HG02970 (cell line): ENCODE measurements at regions not wholly inside any gene's neighbourhood (a gene's known extent, or its start where the extent isn't known, plus 50 kb on each side); places are given as distances from the start of the nearest gene placed in this dataset.
"Not testable (repeated sequence)": the region's sequence is repeated elsewhere in the genome, so short reads cannot be mapped to it uniquely, and the experiment has no call there.

Experiments used
- ATAC-seq: cut with Tn5 transposase; IDR thresholded peaks from one replicate; pipeline ENCODE4 v1.9.1; 2021; ENCODE audit warnings: mild to moderate bottlenecking, moderate library complexity, moderate number of reproducible peaks; ENCODE audit not compliant: unreplicated experiment, low FRiP score

GRCh38 chr1:188841111-188841696 is 1636.5 kb downstream of the BRINP3 start:
- ATAC-seq: not testable (repeated sequence)

DNA sequence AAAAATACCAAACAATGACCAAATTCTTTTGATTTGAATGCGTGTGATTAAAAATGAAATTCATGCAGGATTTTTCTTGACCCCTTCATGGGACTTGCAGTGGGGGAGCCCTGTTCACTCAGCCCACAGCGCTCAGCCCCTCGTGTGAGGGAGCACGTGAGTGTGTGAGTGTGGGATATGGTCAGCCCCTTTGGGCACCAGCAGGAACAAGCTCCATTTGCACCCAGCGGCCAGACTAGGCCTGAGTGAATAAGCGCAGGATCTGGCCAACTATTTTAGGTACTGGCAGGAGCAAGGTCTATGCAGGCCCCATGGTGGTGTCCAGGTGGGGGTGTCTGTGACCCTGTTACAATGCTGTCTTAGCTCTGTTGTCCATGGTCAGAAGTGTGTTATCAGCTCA is 1631.2 kb downstream of the BRINP3 start:
- no peak for ATAC-seq

DNA sequence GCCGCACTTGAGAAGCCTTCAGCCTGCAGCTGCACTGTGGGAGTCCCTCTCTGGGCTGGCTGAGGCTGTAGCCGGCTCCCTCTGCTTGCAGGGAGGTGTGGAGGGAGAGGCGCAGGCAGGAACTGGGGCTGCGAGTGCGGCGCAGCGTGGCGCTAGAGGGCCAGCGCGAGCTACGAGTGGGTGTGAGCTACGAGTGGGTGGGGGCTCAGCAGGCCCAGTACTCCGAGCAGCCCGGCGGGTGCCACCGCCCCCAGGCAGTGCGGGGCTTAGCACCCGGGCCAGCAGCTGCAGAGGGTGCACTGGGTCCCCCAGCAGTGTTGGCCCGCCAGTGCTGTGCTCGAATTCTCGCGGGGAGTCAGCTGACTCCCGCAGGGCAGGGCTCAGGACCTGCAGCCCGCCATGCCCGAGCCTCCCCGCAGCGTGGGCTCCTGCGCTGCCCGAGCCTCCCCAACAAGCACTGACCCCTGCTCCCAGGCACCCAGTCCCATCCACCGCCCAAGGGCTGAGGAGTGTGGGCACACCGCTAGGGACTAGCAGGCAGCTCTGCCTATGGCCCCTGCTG is 1620.1 kb downstream of the BRINP3 start:
- ATAC-seq: no peak

DNA sequence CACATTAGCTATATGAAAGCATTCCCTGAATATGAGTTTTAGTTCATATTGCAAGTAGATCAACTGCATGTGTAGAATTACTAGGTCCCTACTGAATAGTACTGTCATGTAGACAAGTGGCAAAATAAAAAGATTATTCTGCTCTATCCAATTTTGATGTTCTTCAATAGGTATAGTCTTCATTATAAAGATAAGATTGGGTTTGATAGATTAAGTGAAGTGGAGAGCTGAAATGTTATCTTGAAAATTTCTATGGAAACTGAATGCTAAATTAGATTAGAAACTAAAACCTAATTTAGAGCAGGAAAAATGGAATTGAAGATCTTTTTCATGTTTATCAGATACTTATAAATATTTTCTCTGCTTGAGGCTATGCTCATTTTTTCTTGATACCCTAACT is 1610.0 kb downstream of the BRINP3 start:
- no peak for ATAC-seq

GRCh38 chr1:188871164-188871563 is 1606.5 kb downstream of the BRINP3 start:
- ATAC-seq: no peak

DNA sequence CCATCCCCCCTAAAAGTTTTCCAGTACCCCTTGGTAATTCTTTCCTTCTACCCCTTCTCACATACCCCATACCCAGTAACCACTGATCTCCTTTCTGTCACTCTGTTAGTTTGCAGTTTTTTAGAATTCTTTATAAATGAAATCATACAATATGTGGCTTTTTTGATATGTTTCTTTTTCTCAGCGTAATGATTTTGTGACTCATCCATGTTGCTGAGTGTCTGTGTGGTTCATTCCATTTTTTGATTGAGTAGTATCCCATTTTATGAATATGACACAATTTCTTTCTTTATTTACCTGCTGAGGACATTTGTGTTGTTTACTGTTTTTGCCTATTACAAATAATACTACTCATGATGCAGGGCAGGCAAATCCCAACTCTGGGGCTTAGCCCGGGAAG is 1605.3 kb downstream of the BRINP3 start:
- ATAC-seq: no peak

- no peak for ATAC-seq
Measured at GRCh38 chr1:188877668-188878067, 1600.0 kb downstream of the BRINP3 start.

- no peak for ATAC-seq
Measured at GRCh38 chr1:188888386-188888785, 1589.3 kb downstream of the BRINP3 start.

- ATAC-seq: no peak
Measured at GRCh38 chr1:188889166-188889565, 1588.5 kb downstream of the BRINP3 start.

DNA sequence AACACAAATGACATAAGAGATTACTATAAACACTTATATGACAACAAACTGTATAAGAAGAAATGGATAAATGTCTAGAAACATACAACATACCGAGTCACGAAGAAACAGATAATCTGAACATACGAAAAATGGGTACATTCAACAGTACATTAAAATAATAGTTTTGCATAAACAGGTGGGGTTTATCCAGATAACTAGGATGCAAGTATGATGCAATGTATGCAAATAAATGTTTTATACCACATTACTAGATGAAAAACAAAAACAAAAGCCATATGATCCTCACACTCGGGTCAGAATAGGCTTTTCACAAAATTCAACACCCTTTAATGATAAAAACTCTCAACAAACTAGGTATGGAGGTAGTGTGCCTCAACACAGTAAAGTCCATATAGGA is 1585.7 kb downstream of the BRINP3 start:
- ATAC-seq: no peak

DNA sequence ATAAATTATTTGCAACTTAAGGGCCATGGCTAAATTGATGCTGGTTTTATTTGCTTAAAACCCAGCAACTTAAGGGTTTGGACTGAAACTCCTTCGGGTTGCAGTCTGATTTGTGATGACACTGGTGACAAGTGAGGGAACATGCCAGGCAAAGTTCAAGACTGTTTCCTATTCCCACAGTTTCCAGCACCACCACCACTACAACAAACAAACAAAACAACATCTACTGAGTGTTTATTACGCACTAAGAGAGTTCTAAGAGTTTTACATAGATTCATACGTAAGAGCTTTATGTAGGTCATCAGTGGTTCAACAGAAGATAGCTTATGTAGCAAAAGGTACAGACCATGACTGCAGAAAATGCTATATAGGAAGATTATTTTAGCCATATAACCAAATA is 1582.1 kb downstream of the BRINP3 start:
- ATAC-seq: no peak

DNA sequence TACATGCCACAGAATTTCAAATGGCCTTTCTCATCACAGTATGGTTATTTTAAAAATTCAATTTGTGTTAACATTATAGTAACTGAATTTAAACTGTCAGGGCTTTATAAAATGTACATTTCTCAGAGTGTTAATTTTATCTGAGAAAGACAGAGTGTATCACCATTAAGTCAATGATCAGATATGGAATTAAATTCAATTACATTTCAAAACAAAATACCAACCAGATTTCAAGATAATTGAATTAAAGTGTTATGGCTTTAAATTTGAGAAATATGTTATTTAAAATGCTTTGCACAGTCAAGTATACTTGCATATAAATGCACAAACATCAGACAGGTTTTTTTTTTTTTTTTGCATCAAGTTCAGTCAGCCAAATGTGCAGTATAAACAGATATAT is 1574.4 kb downstream of the BRINP3 start:
- ATAC-seq: no peak

DNA sequence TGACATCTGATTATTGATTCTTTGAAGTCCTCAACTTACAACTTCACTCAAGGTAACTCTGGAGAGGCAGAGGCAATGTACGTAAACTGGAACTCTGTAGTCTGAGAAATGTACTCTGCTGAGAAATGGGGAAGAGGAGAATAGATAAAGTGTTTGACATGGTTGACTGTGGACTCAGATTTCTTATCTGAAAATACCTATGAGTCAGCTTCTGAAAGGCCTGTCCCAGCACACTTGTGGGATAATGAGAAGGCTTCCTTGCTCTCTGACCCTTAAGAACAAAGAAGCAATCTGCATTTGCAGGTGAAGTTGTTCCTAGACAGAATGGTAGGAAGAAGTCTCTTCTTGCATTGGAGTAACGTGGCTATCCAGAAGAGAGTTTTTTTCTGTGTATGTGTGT is 1573.5 kb downstream of the BRINP3 start:
- ATAC-seq: no peak

DNA sequence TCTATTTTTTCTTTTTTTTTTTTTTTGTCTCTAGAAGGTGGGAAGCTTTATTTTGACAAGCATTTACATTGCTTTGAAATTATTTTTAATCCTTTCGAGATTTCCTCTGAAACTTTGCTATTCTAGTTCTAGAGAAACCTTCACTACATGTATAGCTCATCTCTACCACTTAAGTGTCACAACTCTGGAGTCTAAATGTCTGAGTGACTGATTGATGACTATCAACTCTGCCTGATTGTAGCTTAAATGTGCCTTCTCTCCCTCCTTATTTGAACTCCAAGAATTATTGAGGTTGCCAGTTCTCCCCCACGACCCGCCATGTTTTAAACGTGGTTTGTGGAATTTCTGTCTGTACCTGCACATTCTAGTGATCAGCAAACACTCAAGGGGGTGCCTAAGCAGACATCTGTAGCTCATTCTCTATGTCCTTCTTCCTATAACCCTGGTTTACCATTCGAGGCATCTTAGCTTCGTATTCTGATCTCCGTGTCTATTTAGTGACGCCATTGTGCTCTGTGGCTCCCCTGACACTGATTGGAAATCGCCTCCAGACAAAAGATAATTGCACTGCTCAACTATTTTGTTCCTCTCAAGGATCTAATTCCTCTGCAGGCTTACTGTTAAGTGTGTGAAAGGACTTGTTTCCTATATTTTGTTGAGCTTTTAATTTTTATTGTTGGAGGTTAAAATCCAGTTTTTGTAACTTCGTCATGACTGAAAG is 1570.6 kb downstream of the BRINP3 start:
- no peak for ATAC-seq

DNA sequence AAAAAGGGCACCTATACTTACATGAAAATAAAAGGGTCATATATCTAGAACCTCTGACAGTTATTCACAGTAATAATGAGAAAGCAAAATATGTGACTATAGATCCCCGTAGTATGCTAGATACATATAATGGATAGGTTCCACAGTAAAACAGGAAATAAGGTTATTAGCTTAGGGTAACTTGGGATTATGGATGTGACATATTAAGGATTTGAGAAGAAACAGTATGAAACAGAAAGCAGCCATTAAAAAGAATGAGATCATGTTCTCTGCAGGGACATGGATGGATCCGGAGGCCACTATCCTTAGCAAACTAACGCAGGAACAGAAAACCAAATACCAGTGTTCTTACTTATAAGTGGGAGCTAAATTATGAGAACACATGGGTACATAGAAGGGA is 1547.3 kb downstream of the BRINP3 start:
- no peak for ATAC-seq

DNA sequence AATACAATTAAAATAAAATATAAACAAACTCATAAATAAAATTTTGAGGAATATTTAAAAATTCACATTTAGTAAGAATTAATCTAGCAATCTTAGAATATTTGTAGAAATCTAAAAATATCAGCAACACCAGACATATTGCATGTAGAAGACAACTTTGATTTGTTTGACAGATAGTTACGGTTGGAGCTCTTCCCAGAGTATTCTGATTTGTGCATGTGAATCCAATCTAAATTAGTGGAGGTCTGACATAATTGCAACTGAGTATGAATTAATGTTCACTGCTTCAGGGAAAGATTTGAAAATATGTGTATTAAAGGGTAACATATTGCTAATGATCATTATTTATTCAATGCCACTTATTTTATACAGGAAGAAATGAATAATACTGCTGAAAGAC is 1546.2 kb downstream of the BRINP3 start:
- ATAC-seq: no peak

GRCh38 chr1:188937965-188938551 is 1539.6 kb downstream of the BRINP3 start:
- ATAC-seq: no peak

GRCh38 chr1:188941986-188942385 is 1535.7 kb downstream of the BRINP3 start:
- ATAC-seq: no peak

DNA sequence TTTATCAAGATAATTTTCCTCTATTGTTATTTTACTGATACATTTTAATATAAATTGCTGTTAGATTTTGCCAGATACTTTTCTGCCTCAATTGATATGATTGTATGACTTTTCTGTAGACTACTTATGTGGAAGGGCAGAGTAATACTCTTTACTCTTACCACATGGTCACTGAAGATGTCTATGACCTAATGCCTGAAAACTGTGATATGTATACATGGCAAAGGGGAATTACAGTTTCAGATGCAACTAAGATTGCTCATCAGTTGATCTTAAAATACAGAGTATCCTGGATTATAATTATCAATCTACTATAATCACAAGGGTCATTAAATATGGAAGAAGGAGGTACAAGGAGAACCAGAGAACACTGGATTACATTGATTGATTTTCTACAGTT is 1528.0 kb downstream of the BRINP3 start:
- ATAC-seq: no peak

- no peak for ATAC-seq
Measured at GRCh38 chr1:188958461-188959115, 1519.1 kb downstream of the BRINP3 start.

DNA sequence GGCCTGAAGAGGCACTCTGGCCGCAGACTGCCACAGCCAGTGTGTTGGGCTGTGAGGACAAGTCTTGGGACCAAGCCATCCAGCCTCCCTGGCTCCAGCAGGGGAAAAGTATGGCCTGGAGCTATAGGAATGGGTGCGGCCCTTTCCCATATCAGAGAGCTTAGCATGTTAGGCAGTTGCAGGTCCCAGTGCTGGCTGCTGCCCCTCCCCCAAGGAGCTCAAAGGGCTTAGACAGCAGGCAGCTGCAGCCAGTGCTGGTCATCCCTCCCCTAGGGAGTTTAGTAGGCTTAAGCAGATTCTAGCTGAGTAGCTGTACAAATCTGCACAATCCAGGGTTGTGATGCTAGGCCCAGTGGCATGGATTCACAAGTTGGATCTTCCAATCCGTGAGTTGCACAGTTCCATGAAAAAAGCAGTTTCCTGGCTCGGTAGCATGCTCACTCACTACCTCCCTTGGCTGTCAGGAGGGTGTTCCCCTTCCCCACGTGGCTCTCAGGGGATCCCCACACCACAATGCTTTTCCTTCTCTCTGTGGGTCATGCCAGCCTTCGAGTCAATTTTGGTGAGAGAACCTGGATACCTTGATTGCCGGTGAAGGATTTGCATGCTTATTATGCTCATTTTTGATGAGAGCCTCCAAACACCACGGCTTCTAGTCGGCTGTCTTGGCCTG is 1490.8 kb downstream of the BRINP3 start:
- ATAC-seq: no peak
